ENCODE measurements at regions not wholly inside any gene's neighbourhood (a gene's known extent, or its start where the extent isn't known, plus 50 kb on each side); places are given as distances from the start of the nearest gene placed in this dataset.

- TF ChIP-seq EZH2 (IDR thresholded peaks at IDR 0.05; ENCODE audit: low read depth, unreplicated experiment): no peak
- no peak for TF ChIP-seq CTCF (conservative IDR thresholded peaks at IDR 0.05; ENCODE audit: low read depth in 2 of 2)
- TF ChIP-seq JUNB (IDR thresholded peaks at IDR 0.05; ENCODE audit: unreplicated experiment): no peak
Observed at GRCh38 chr2:42933824-42934254, 141.5 kb upstream of the HAAO start (continued).

- peaks cover 39% of the 10 kb centered on the region for H3K4me1 Mint-ChIP-seq
- no peak overlapping the region for H3K27ac Mint-ChIP-seq
- H3K27ac ChIP-seq (ENCODE audit: low read depth): no peak overlapping the region
- TF ChIP-seq, protein P1, sequence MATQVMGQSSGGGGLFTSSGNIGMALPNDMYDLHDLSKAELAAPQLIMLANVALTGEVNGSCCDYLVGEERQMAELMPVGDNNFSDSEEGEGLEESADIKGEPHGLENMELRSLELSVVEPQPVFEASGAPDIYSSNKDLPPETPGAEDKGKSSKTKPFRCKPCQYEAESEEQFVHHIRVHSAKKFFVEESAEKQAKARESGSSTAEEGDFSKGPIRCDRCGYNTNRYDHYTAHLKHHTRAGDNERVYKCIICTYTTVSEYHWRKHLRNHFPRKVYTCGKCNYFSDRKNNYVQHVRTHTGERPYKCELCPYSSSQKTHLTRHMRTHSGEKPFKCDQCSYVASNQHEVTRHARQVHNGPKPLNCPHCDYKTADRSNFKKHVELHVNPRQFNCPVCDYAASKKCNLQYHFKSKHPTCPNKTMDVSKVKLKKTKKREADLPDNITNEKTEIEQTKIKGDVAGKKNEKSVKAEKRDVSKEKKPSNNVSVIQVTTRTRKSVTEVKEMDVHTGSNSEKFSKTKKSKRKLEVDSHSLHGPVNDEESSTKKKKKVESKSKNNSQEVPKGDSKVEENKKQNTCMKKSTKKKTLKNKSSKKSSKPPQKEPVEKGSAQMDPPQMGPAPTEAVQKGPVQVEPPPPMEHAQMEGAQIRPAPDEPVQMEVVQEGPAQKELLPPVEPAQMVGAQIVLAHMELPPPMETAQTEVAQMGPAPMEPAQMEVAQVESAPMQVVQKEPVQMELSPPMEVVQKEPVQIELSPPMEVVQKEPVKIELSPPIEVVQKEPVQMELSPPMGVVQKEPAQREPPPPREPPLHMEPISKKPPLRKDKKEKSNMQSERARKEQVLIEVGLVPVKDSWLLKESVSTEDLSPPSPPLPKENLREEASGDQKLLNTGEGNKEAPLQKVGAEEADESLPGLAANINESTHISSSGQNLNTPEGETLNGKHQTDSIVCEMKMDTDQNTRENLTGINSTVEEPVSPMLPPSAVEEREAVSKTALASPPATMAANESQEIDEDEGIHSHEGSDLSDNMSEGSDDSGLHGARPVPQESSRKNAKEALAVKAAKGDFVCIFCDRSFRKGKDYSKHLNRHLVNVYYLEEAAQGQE (IDR thresholded peaks at IDR 0.05; ENCODE audit: unreplicated experiment): no peak
- TF ChIP-seq EZH2phosphoT487 (IDR thresholded peaks at IDR 0.05; ENCODE audit: unreplicated experiment) (no peak), CTCF (conservative IDR thresholded peaks at IDR 0.05; ENCODE audit: low read depth in 2 of 2) (no peak), EZH2 (IDR thresholded peaks at IDR 0.05; ENCODE audit: low read depth, unreplicated experiment) (no peak), CREB1 (CRISPR knock-in tag; IDR thresholded peaks at IDR 0.05; ENCODE audit: low read depth) (no peak), POLR2AphosphoS5 (IDR thresholded peaks at IDR 0.05; ENCODE audit: low read depth) (no peak), NANOG (IDR thresholded peaks at IDR 0.05; ENCODE audit: borderline replicate concordance) (no peak)
- TF ChIP-seq, protein P2, sequence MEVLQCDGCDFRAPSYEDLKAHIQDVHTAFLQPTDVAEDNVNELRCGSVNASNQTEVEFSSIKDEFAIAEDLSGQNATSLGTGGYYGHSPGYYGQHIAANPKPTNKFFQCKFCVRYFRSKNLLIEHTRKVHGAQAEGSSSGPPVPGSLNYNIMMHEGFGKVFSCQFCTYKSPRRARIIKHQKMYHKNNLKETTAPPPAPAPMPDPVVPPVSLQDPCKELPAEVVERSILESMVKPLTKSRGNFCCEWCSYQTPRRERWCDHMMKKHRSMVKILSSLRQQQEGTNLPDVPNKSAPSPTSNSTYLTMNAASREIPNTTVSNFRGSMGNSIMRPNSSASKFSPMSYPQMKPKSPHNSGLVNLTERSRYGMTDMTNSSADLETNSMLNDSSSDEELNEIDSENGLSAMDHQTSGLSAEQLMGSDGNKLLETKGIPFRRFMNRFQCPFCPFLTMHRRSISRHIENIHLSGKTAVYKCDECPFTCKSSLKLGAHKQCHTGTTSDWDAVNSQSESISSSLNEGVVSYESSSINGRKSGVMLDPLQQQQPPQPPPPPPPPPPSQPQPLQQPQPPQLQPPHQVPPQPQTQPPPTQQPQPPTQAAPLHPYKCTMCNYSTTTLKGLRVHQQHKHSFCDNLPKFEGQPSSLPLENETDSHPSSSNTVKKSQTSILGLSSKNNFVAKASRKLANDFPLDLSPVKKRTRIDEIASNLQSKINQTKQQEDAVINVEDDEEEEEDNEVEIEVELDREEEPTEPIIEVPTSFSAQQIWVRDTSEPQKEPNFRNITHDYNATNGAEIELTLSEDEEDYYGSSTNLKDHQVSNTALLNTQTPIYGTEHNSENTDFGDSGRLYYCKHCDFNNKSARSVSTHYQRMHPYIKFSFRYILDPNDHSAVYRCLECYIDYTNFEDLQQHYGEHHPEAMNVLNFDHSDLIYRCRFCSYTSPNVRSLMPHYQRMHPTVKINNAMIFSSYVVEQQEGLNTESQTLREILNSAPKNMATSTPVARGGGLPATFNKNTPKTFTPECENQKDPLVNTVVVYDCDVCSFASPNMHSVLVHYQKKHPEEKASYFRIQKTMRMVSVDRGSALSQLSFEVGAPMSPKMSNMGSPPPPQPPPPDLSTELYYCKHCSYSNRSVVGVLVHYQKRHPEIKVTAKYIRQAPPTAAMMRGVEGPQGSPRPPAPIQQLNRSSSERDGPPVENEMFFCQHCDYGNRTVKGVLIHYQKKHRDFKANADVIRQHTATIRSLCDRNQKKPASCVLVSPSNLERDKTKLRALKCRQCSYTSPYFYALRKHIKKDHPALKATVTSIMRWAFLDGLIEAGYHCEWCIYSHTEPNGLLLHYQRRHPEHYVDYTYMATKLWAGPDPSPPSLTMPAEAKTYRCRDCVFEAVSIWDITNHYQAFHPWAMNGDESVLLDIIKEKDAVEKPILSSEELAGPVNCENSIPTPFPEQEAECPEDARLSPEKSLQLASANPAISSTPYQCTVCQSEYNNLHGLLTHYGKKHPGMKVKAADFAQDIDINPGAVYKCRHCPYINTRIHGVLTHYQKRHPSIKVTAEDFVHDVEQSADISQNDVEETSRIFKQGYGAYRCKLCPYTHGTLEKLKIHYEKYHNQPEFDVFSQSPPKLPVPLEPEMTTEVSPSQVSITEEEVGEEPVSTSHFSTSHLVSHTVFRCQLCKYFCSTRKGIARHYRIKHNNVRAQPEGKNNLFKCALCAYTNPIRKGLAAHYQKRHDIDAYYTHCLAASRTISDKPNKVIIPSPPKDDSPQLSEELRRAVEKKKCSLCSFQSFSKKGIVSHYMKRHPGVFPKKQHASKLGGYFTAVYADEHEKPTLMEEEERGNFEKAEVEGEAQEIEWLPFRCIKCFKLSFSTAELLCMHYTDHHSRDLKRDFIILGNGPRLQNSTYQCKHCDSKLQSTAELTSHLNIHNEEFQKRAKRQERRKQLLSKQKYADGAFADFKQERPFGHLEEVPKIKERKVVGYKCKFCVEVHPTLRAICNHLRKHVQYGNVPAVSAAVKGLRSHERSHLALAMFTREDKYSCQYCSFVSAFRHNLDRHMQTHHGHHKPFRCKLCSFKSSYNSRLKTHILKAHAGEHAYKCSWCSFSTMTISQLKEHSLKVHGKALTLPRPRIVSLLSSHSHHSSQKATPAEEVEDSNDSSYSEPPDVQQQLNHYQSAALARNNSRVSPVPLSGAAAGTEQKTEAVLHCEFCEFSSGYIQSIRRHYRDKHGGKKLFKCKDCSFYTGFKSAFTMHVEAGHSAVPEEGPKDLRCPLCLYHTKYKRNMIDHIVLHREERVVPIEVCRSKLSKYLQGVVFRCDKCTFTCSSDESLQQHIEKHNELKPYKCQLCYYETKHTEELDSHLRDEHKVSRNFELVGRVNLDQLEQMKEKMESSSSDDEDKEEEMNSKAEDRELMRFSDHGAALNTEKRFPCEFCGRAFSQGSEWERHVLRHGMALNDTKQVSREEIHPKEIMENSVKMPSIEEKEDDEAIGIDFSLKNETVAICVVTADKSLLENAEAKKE (CRISPR knock-in tag; IDR thresholded peaks at IDR 0.05): no peak
Observed at GRCh38 chr2:42932271-42933151, 140.1 kb upstream of the HAAO start.

More at GRCh38 chr2:42932271-42933151, 140.1 kb upstream of the HAAO start:
- Histone ChIP-seq H4K20me1 (replicated peaks; ENCODE audit: insufficient read depth) (no peaks in the 10 kb centered on the region), H3K9me2 (ENCODE audit: insufficient read depth) (no peaks in the 10 kb centered on the region), H3K27me3 (ENCODE audit: insufficient read depth) (no peaks in the 10 kb centered on the region), H3K79me2 (replicated peaks; ENCODE audit: insufficient read depth) (no peaks in the 10 kb centered on the region), H3K36me3 (ENCODE audit: insufficient read depth) (no peaks in the 10 kb centered on the region), H2AFZ (no peak overlapping the region; the same call in 1 of the 2 replicates), H3K4me3 (no peak overlapping the region), H3K4me2 (no peak overlapping the region), H3K4me1 (ENCODE audit: insufficient read depth) (peaks cover 33% of the 10 kb centered on the region), H3F3A (replicated peaks; ENCODE audit: low read depth) (no peaks in the 10 kb centered on the region; the same call in 1 of the 2 replicates)
- ATAC-seq (no peak), DNase-seq (ENCODE audit: low spot score) (no peak)
- Mint-ChIP-seq H3K4me3 (no peak overlapping the region), H3K27me3 (ENCODE audit: insufficient read depth, low read depth, poor library complexity) (peaks cover 7% of the 10 kb centered on the region), H3K36me3 (ENCODE audit: low read depth) (no peaks in the 10 kb centered on the region), H3K9me3 (no peaks in the 10 kb centered on the region)

Measured in GM23338 (cell line).